Activated CD4-positive, alpha-beta T cell treated with anti-CD3 and anti-CD28 coated beads, Interleukin-2, amount 10 ng/mL, durations not matched to agents 24 days and 14 days (primary cell): ENCODE measurements at regions not wholly inside any gene's neighbourhood (a gene's known extent, or its start where the extent isn't known, plus 50 kb on each side); places are given as distances from the start of the nearest gene placed in this dataset.

ENCODE experiments used
- DNase-seq: peaks from one replicate; pipeline ENCODE4 v3.0.0; 2022
- H3K27ac Mint-ChIP-seq: one replicate; pipeline ENCODE4 v1.8.0; 2022; ENCODE audit warnings: mild to moderate bottlenecking, mixed read lengths
- H3K27me3 Mint-ChIP-seq: one replicate; pipeline ENCODE4 v1.8.0; 2022; ENCODE audit warnings: mixed read lengths
- H3K36me3 Mint-ChIP-seq: one replicate; pipeline ENCODE4 v1.8.0; 2022; ENCODE audit warnings: low read depth, mild to moderate bottlenecking, mixed read lengths
- H3K4me1 Mint-ChIP-seq: one replicate; pipeline ENCODE4 v1.8.0; 2021; ENCODE audit warnings: mixed read lengths
- H3K4me3 Mint-ChIP-seq: one replicate; pipeline ENCODE4 v1.8.0; 2022; ENCODE audit warnings: mild to moderate bottlenecking, moderate library complexity, mixed read lengths
- H3K9me3 Mint-ChIP-seq: one replicate; pipeline ENCODE4 v1.8.0; 2021; ENCODE audit warnings: mixed read lengths
- intact Hi-C: fragments of 100-400 bp; cut with micrococcal nuclease; formaldehyde crosslinking; loops from one replicate; pipeline ENCODE4 v1.15.1; 2023

GRCh38 chr16:65657071-65657494 lies 535.2 kb upstream of the CDH11 start:
- Mint-ChIP-seq H3K27ac (no peak overlapping the region), H3K4me1 (no peaks in the 10 kb centered on the region), H3K36me3 (no peaks in the 10 kb centered on the region), H3K27me3 (no peaks in the 10 kb centered on the region), H3K4me3 (no peak overlapping the region), H3K9me3 (no peaks in the 10 kb centered on the region)
- DNase-seq: no peak
- intact Hi-C loops: no loop called here

GRCh38 chr16:65655802-65656201 lies 533.9 kb upstream of the CDH11 start:
- no peak overlapping the region for H3K27ac Mint-ChIP-seq
- H3K9me3 Mint-ChIP-seq: no peaks in the 10 kb centered on the region
- no peaks in the 10 kb centered on the region for H3K27me3 Mint-ChIP-seq
- intact Hi-C loops: no loop called here
- no peaks in the 10 kb centered on the region for H3K36me3 Mint-ChIP-seq
- no peak for DNase-seq
- no peak overlapping the region for H3K4me3 Mint-ChIP-seq
- H3K4me1 Mint-ChIP-seq: no peaks in the 10 kb centered on the region

GRCh38 chr16:65648101-65648500 lies 526.2 kb upstream of the CDH11 start:
- intact Hi-C loops: no loop called here
- no peak for DNase-seq
- no peaks in the 10 kb centered on the region for H3K4me1 Mint-ChIP-seq
- H3K9me3 Mint-ChIP-seq: no peaks in the 10 kb centered on the region
- no peaks in the 10 kb centered on the region for H3K36me3 Mint-ChIP-seq
- no peak overlapping the region for H3K27ac Mint-ChIP-seq
- H3K4me3 Mint-ChIP-seq: no peak overlapping the region
- no peaks in the 10 kb centered on the region for H3K27me3 Mint-ChIP-seq

GRCh38 chr16:65644821-65645220 lies 523.0 kb upstream of the CDH11 start:
- intact Hi-C loops: no loop called here
- Mint-ChIP-seq H3K4me3 (no peak overlapping the region), H3K4me1 (no peaks in the 10 kb centered on the region), H3K27ac (no peak overlapping the region), H3K36me3 (no peaks in the 10 kb centered on the region), H3K27me3 (no peaks in the 10 kb centered on the region), H3K9me3 (no peaks in the 10 kb centered on the region)
- DNase-seq: no peak

GRCh38 chr16:65641762-65642289 lies 520.0 kb upstream of the CDH11 start:
- intact Hi-C loops: no loop called here

GRCh38 chr16:65641049-65641761 lies 519.3 kb upstream of the CDH11 start:
- intact Hi-C loops: no loop called here
- no peak for DNase-seq
- Mint-ChIP-seq H3K4me3 (no peak overlapping the region), H3K4me1 (no peaks in the 10 kb centered on the region), H3K9me3 (no peaks in the 10 kb centered on the region), H3K27ac (no peak overlapping the region), H3K36me3 (no peaks in the 10 kb centered on the region), H3K27me3 (no peaks in the 10 kb centered on the region)

More at GRCh38 chr16:65641762-65642289, 520.0 kb upstream of the CDH11 start:
- no peaks in the 10 kb centered on the region for H3K36me3 Mint-ChIP-seq
- no peaks in the 10 kb centered on the region for H3K9me3 Mint-ChIP-seq
- H3K4me1 Mint-ChIP-seq: no peaks in the 10 kb centered on the region
- no peak for DNase-seq
- H3K4me3 Mint-ChIP-seq: no peak overlapping the region
- no peak overlapping the region for H3K27ac Mint-ChIP-seq
- no peaks in the 10 kb centered on the region for H3K27me3 Mint-ChIP-seq

GRCh38 chr16:65634833-65635232 lies 513.0 kb upstream of the CDH11 start:
- H3K36me3 Mint-ChIP-seq: no peaks in the 10 kb centered on the region

GRCh38 chr16:65634291-65634690 lies 512.4 kb upstream of the CDH11 start:
- intact Hi-C loops: no loop called here
- DNase-seq: no peak
- Mint-ChIP-seq H3K4me3 (no peak overlapping the region), H3K36me3 (no peaks in the 10 kb centered on the region), H3K27me3 (no peaks in the 10 kb centered on the region), H3K27ac (no peak overlapping the region), H3K4me1 (no peaks in the 10 kb centered on the region), H3K9me3 (no peaks in the 10 kb centered on the region)

More at GRCh38 chr16:65634833-65635232, 513.0 kb upstream of the CDH11 start:
- no peaks in the 10 kb centered on the region for H3K9me3 Mint-ChIP-seq
- H3K4me1 Mint-ChIP-seq: no peaks in the 10 kb centered on the region
- no peak overlapping the region for H3K4me3 Mint-ChIP-seq
- no peaks in the 10 kb centered on the region for H3K27me3 Mint-ChIP-seq
- H3K27ac Mint-ChIP-seq: no peak overlapping the region
- intact Hi-C loops: no loop called here
- no peak for DNase-seq

GRCh38 chr16:65624666-65625065 lies 502.8 kb upstream of the CDH11 start:
- no peaks in the 10 kb centered on the region for H3K9me3 Mint-ChIP-seq
- no peaks in the 10 kb centered on the region for H3K27me3 Mint-ChIP-seq
- H3K27ac Mint-ChIP-seq: no peak overlapping the region
- intact Hi-C loops: no loop called here
- no peaks in the 10 kb centered on the region for H3K36me3 Mint-ChIP-seq
- DNase-seq: no peak
- H3K4me3 Mint-ChIP-seq: no peak overlapping the region
- no peaks in the 10 kb centered on the region for H3K4me1 Mint-ChIP-seq

GRCh38 chr16:65624229-65624628 lies 502.4 kb upstream of the CDH11 start:
- intact Hi-C loops: no loop called here
- no peak for DNase-seq
- H3K9me3 Mint-ChIP-seq: no peaks in the 10 kb centered on the region
- no peak overlapping the region for H3K4me3 Mint-ChIP-seq
- H3K27me3 Mint-ChIP-seq: no peaks in the 10 kb centered on the region
- H3K27ac Mint-ChIP-seq: no peak overlapping the region
- no peaks in the 10 kb centered on the region for H3K36me3 Mint-ChIP-seq
- no peaks in the 10 kb centered on the region for H3K4me1 Mint-ChIP-seq

GRCh38 chr16:65622871-65623270 lies 501.0 kb upstream of the CDH11 start:
- intact Hi-C loops: no loop called here
- Mint-ChIP-seq H3K4me1 (no peaks in the 10 kb centered on the region), H3K4me3 (no peak overlapping the region), H3K27ac (no peak overlapping the region), H3K27me3 (no peaks in the 10 kb centered on the region), H3K9me3 (no peaks in the 10 kb centered on the region), H3K36me3 (no peaks in the 10 kb centered on the region)
- no peak for DNase-seq

GRCh38 chr16:65622151-65622550 lies 500.3 kb upstream of the CDH11 start:
- H3K9me3 Mint-ChIP-seq: no peaks in the 10 kb centered on the region
- no peaks in the 10 kb centered on the region for H3K4me1 Mint-ChIP-seq
- H3K27ac Mint-ChIP-seq: no peak overlapping the region
- H3K4me3 Mint-ChIP-seq: no peak overlapping the region
- H3K27me3 Mint-ChIP-seq: no peaks in the 10 kb centered on the region
- no peak for DNase-seq
- H3K36me3 Mint-ChIP-seq: no peaks in the 10 kb centered on the region
- intact Hi-C loops: no loop called here

GRCh38 chr16:65621640-65622039 lies 499.8 kb upstream of the CDH11 start:
- no peak for DNase-seq
- Mint-ChIP-seq H3K9me3 (no peaks in the 10 kb centered on the region), H3K27ac (no peak overlapping the region), H3K27me3 (no peaks in the 10 kb centered on the region), H3K36me3 (no peaks in the 10 kb centered on the region), H3K4me3 (no peak overlapping the region), H3K4me1 (no peaks in the 10 kb centered on the region)
- intact Hi-C loops: no loop called here

GRCh38 chr16:65619606-65620005 lies 497.7 kb upstream of the CDH11 start:
- intact Hi-C loops: no loop called here
- Mint-ChIP-seq H3K4me3 (no peak overlapping the region), H3K9me3 (no peaks in the 10 kb centered on the region), H3K27me3 (no peaks in the 10 kb centered on the region), H3K27ac (no peak overlapping the region), H3K36me3 (no peaks in the 10 kb centered on the region), H3K4me1 (no peaks in the 10 kb centered on the region)
- DNase-seq: no peak

GRCh38 chr16:65618931-65619330 lies 497.1 kb upstream of the CDH11 start:
- intact Hi-C loops: no loop called here
- Mint-ChIP-seq H3K27ac (no peak overlapping the region), H3K4me1 (no peaks in the 10 kb centered on the region), H3K27me3 (no peaks in the 10 kb centered on the region), H3K4me3 (no peak overlapping the region), H3K36me3 (no peaks in the 10 kb centered on the region), H3K9me3 (no peaks in the 10 kb centered on the region)
- DNase-seq: no peak
